ENCODE measurements at regions not wholly inside any gene's neighbourhood (a gene's known extent, or its start where the extent isn't known, plus 50 kb on each side); places are given as distances from the start of the nearest gene placed in this dataset.

DNA sequence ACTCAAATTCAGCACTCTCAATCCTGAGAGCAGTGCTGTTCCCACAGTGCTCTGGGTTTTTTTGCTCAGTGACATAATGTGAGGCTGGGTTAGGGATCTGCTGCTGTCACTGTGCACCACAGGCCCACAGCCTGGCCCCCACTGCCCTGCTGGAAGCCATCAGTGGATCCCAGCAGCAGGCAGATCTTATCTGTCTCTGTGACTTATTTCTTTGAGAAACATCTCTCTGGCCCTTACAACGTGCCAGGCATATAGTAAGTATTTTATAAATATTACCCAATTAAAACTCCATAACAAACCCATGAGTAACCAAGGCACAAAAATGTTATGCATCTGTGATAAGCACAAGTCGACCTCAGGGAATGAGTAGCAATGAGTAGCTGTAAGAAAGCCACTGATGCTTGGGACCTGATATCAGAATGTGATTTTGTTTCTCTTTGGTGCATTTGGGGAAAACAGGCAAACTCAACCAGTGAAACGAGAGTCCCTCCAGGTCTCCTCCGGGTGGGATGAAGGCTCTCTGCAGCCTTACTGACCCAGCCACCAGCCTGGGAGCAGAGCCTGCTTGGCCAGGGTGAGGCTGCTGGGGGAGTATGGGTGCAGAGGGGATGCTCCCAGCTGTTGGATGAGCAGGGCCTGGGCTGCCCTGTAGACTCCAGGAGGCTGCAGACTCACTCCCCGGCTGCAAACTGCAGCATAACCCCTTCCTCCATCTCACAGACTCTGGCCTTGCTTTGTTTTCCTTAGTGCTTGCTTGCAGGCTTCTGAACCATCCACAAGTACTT lies 172.7 kb upstream of the LNX1 start:
- no peak for DNase-seq (ENCODE audit: low read depth in 1 of 2, low spot score in 1 of 2)
- no peak overlapping the region for H3K4me3 ChIP-seq (replicated peaks; ENCODE audit: insufficient read depth, low read length)
- H3K27me3 ChIP-seq (ENCODE audit: insufficient read depth, poor library complexity, severe bottlenecking): no peaks in the 10 kb centered on the region
- TF ChIP-seq, protein P1, sequence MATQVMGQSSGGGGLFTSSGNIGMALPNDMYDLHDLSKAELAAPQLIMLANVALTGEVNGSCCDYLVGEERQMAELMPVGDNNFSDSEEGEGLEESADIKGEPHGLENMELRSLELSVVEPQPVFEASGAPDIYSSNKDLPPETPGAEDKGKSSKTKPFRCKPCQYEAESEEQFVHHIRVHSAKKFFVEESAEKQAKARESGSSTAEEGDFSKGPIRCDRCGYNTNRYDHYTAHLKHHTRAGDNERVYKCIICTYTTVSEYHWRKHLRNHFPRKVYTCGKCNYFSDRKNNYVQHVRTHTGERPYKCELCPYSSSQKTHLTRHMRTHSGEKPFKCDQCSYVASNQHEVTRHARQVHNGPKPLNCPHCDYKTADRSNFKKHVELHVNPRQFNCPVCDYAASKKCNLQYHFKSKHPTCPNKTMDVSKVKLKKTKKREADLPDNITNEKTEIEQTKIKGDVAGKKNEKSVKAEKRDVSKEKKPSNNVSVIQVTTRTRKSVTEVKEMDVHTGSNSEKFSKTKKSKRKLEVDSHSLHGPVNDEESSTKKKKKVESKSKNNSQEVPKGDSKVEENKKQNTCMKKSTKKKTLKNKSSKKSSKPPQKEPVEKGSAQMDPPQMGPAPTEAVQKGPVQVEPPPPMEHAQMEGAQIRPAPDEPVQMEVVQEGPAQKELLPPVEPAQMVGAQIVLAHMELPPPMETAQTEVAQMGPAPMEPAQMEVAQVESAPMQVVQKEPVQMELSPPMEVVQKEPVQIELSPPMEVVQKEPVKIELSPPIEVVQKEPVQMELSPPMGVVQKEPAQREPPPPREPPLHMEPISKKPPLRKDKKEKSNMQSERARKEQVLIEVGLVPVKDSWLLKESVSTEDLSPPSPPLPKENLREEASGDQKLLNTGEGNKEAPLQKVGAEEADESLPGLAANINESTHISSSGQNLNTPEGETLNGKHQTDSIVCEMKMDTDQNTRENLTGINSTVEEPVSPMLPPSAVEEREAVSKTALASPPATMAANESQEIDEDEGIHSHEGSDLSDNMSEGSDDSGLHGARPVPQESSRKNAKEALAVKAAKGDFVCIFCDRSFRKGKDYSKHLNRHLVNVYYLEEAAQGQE (IDR thresholded peaks at IDR 0.05; ENCODE audit: insufficient replicate concordance, low read depth): no peak
- TF ChIP-seq POLR2AphosphoS5 (IDR thresholded peaks at IDR 0.05; ENCODE audit: low read depth) (no peak), SPI1 (IDR thresholded peaks at IDR 0.05; ENCODE audit: borderline replicate concordance, low read depth) (no peak), GABPA (IDR thresholded peaks at IDR 0.05; ENCODE audit: low read depth) (no peak)
- TF ChIP-seq, protein P2, sequence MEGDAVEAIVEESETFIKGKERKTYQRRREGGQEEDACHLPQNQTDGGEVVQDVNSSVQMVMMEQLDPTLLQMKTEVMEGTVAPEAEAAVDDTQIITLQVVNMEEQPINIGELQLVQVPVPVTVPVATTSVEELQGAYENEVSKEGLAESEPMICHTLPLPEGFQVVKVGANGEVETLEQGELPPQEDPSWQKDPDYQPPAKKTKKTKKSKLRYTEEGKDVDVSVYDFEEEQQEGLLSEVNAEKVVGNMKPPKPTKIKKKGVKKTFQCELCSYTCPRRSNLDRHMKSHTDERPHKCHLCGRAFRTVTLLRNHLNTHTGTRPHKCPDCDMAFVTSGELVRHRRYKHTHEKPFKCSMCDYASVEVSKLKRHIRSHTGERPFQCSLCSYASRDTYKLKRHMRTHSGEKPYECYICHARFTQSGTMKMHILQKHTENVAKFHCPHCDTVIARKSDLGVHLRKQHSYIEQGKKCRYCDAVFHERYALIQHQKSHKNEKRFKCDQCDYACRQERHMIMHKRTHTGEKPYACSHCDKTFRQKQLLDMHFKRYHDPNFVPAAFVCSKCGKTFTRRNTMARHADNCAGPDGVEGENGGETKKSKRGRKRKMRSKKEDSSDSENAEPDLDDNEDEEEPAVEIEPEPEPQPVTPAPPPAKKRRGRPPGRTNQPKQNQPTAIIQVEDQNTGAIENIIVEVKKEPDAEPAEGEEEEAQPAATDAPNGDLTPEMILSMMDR (IDR thresholded peaks at IDR 0.05; ENCODE audit: insufficient read depth, low read length): no peak
- no peak overlapping the region for H3K27ac ChIP-seq (replicated peaks)

DNA sequence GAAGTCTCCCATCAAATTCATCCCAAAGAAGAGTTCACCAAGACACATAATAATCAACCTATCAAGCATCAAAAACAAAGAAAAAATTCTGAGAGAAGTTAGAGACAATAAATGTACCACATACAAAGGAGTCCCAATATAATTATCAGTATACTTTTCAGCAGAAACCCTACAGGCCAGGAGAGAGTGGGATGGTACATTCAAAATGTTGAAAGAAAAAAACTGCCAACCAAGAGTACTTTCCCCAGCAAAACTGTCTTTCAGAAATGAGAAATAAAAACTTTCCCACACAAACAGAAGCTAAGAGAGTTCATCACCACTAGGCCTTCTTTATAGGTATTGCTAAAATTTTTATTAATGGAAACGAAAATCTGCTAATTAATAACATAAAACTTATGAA lies 164.4 kb upstream of the LNX1 start:
- H3K4me3 ChIP-seq (replicated peaks; ENCODE audit: insufficient read depth, low read length): no peak overlapping the region
- TF ChIP-seq SPI1 (IDR thresholded peaks at IDR 0.05; ENCODE audit: borderline replicate concordance, low read depth): no peak
- H3K27ac ChIP-seq (replicated peaks): no peak overlapping the region
- H3K27me3 ChIP-seq (ENCODE audit: insufficient read depth, poor library complexity, severe bottlenecking): peaks cover 3% of the 10 kb centered on the region
- no peak for DNase-seq (ENCODE audit: low read depth in 1 of 2, low spot score in 1 of 2)

DNA sequence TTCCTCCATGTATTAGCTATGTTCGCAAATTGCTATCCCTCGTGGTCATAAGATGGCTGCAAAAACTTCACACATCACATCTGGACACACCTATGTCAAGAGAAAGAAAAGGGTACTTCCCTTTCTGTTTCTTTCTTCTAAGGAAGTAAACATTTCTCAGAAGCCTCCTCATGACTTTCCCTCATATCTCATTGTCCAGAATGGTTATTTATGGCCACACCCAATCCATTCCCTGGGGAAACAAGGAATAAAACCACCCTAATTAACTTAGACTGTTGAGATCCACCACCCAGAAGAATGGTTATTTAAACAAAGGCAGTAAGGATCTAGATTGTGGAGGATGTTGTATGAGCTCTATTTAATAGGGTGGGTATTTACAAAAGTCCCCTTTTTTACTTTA lies 160.8 kb upstream of the LNX1 start:
- TF ChIP-seq, protein P1 (IDR thresholded peaks at IDR 0.05; ENCODE audit: insufficient replicate concordance, low read depth): no peak
- TF ChIP-seq, protein P2 (IDR thresholded peaks at IDR 0.05; ENCODE audit: insufficient read depth, low read length): no peak
- TF ChIP-seq SPI1 (IDR thresholded peaks at IDR 0.05; ENCODE audit: borderline replicate concordance, low read depth) (no peak), GABPA (IDR thresholded peaks at IDR 0.05; ENCODE audit: low read depth) (no peak), POLR2AphosphoS5 (IDR thresholded peaks at IDR 0.05; ENCODE audit: low read depth) (no peak)
- Histone ChIP-seq H3K27me3 (ENCODE audit: insufficient read depth, poor library complexity, severe bottlenecking) (peaks cover 3% of the 10 kb centered on the region), H3K27ac (replicated peaks) (no peak overlapping the region), H3K4me3 (replicated peaks; ENCODE audit: insufficient read depth, low read length) (no peak overlapping the region)
- no peak for DNase-seq (ENCODE audit: low read depth in 1 of 2, low spot score in 1 of 2)

DNA sequence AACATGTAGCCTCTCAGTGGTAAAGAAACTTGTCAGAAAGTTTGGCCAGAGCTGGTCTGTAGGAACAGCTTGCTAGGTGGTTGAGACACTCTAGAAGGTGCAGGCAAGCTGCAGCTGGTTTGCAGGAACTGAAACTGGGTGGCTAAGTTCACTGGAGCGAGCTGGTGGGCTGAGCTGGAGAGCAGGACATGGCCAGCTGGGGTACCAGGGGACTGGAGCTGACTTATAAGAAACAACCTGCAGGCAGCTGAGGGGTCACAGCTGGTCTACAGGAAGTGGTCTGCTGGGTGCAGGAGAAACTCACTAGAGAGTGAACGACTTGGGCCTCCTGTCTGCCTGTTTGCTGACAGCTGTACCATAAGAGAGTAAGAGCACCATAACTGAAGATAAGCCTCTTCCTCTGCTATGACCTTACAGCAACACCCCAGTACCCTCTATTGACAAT lies 157.1 kb upstream of the LNX1 start:
- peaks cover 2% of the 10 kb centered on the region for H3K27me3 ChIP-seq (ENCODE audit: insufficient read depth, poor library complexity, severe bottlenecking)

DNA sequence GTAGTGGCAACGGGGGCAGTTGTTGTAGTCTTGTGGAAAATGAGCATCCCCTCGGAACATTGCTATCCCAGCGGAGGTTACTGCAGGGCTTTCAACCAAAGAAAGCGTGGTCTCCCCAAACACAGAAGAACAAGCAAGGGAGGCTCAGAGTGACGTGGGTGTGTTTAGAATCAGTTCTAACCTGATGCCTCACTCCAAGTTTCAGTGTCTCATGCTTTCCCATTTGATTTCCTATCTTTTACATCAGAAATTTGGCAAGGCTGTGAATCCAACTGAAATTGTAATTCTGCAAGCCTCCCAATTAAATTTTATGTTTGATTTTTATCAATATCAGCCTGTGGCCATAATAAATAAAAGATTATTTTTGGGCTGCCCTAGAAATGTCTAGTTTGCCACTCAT lies 156.1 kb upstream of the LNX1 start:
- Histone ChIP-seq H3K4me3 (replicated peaks; ENCODE audit: insufficient read depth, low read length) (no peak overlapping the region), H3K27me3 (ENCODE audit: insufficient read depth, poor library complexity, severe bottlenecking) (no peaks in the 10 kb centered on the region), H3K27ac (replicated peaks) (no peak overlapping the region)
- DNase-seq (ENCODE audit: low read depth in 1 of 2, low spot score in 1 of 2): no peak
- no peak for TF ChIP-seq SPI1 (IDR thresholded peaks at IDR 0.05; ENCODE audit: borderline replicate concordance, low read depth)
- TF ChIP-seq GABPA (IDR thresholded peaks at IDR 0.05; ENCODE audit: low read depth): no peak
- TF ChIP-seq, protein P2 (IDR thresholded peaks at IDR 0.05; ENCODE audit: insufficient read depth, low read length): no peak
- no peak for TF ChIP-seq POLR2AphosphoS5 (IDR thresholded peaks at IDR 0.05; ENCODE audit: low read depth)
- TF ChIP-seq, protein P1 (IDR thresholded peaks at IDR 0.05; ENCODE audit: insufficient replicate concordance, low read depth): no peak

More for the DNA sequence above, 157.1 kb upstream of the LNX1 start:
- Histone ChIP-seq H3K4me3 (replicated peaks; ENCODE audit: insufficient read depth, low read length) (no peak overlapping the region), H3K27ac (replicated peaks) (no peak overlapping the region)
- DNase-seq (ENCODE audit: low read depth in 1 of 2, low spot score in 1 of 2): peak in 1 of 2 experiments; percentile 49
- TF ChIP-seq SPI1 (IDR thresholded peaks at IDR 0.05; ENCODE audit: borderline replicate concordance, low read depth): no peak
